ENCODE measurements at regions not wholly inside any gene's neighbourhood (a gene's known extent, or its start where the extent isn't known, plus 50 kb on each side); places are given as distances from the start of the nearest gene placed in this dataset.

DNA sequence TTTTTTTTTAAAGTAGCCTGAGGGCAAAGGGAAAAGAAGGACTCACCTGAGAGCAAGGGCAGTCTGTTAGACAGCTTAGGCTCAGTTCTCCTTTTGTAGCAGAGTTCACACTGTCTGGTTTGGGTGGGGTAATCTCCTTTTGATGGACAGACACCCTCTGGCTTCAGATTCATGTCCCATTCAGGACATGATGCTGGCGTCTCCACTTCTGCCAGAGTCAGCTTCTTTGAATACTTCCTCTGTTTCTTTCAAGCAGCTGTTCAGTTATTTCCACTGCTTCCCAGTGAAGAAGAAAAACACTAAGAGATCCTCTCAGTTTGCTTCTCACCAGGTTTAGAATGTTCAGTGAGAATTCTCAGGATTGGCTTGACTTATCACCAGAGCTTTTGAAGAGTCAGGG, 79.0 kb upstream of the HSD17B12 start:
- DNase-seq (ENCODE audit: low spot score, unreplicated experiment): no peak
- Mint-ChIP-seq H3K27me3 (peaks cover 47% of the 10 kb centered on the region), H3K27ac (no peak overlapping the region), H3K4me3 (ENCODE audit: low read depth) (no peak overlapping the region), H3K36me3 (ENCODE audit: insufficient read depth) (no peaks in the 10 kb centered on the region), H3K9me3 (ENCODE audit: low read depth) (no peaks in the 10 kb centered on the region), H3K4me1 (ENCODE audit: low read depth) (no peaks in the 10 kb centered on the region)
- TF ChIP-seq, protein P1, sequence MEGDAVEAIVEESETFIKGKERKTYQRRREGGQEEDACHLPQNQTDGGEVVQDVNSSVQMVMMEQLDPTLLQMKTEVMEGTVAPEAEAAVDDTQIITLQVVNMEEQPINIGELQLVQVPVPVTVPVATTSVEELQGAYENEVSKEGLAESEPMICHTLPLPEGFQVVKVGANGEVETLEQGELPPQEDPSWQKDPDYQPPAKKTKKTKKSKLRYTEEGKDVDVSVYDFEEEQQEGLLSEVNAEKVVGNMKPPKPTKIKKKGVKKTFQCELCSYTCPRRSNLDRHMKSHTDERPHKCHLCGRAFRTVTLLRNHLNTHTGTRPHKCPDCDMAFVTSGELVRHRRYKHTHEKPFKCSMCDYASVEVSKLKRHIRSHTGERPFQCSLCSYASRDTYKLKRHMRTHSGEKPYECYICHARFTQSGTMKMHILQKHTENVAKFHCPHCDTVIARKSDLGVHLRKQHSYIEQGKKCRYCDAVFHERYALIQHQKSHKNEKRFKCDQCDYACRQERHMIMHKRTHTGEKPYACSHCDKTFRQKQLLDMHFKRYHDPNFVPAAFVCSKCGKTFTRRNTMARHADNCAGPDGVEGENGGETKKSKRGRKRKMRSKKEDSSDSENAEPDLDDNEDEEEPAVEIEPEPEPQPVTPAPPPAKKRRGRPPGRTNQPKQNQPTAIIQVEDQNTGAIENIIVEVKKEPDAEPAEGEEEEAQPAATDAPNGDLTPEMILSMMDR (IDR thresholded peaks at IDR 0.05; ENCODE audit: unreplicated experiment): no peak

DNA sequence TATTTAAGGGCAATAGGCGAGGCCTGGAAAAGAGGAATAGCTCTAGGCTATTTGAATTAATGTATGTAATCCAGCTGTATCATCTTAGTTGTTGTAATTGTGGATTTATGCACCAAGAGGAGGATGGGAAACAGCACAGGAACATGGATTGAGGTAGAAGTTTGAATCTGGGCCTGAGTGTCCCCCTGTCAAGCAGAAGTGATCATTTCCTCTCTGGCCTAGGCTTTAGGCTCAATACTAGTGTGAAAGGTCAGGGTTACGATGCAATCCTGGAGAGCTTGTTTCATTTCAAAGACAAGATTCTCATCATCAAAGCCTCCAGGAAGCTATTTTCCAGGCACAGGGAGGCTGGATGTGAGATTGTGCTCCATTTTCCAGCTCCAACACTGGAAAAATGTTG, 77.9 kb upstream of the HSD17B12 start:
- H3K27me3 Mint-ChIP-seq: peaks cover 40% of the 10 kb centered on the region
- H3K4me3 Mint-ChIP-seq (ENCODE audit: low read depth): no peak overlapping the region
- no peak overlapping the region for H3K27ac Mint-ChIP-seq
- no peak for DNase-seq (ENCODE audit: low spot score, unreplicated experiment)
- no peaks in the 10 kb centered on the region for H3K9me3 Mint-ChIP-seq (ENCODE audit: low read depth)
- no peaks in the 10 kb centered on the region for H3K4me1 Mint-ChIP-seq (ENCODE audit: low read depth)
- TF ChIP-seq, protein P1 (IDR thresholded peaks at IDR 0.05; ENCODE audit: unreplicated experiment): no peak
- no peaks in the 10 kb centered on the region for H3K36me3 Mint-ChIP-seq (ENCODE audit: insufficient read depth)

DNA sequence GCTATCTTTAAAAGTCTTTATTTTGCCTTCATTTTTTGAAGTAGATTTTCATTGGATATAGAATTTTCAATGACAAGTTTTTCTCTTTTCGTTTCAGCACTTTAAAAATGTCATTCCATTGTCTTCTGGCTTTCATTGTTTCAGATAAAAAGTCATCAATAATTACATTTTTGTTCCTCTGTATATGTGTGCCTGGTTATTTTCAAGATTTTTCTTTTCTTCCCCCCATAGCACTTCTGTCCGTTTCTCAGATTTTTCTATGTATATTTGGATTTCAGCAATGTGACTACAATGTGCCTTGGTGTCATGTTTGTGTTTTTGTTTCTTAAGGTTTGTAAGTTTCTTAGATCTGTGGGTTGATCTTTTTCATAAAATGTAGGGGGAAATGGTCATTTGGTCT, 66.3 kb upstream of the HSD17B12 start:
- TF ChIP-seq, protein P1 (IDR thresholded peaks at IDR 0.05; ENCODE audit: unreplicated experiment): no peak
- H3K36me3 Mint-ChIP-seq (ENCODE audit: insufficient read depth): no peaks in the 10 kb centered on the region
- H3K27ac Mint-ChIP-seq: no peak overlapping the region
- peaks cover 16% of the 10 kb centered on the region for H3K9me3 Mint-ChIP-seq (ENCODE audit: low read depth)
- H3K27me3 Mint-ChIP-seq: peaks cover 35% of the 10 kb centered on the region
- no peaks in the 10 kb centered on the region for H3K4me1 Mint-ChIP-seq (ENCODE audit: low read depth)
- no peak for DNase-seq (ENCODE audit: low spot score, unreplicated experiment)
- no peak overlapping the region for H3K4me3 Mint-ChIP-seq (ENCODE audit: low read depth)

DNA sequence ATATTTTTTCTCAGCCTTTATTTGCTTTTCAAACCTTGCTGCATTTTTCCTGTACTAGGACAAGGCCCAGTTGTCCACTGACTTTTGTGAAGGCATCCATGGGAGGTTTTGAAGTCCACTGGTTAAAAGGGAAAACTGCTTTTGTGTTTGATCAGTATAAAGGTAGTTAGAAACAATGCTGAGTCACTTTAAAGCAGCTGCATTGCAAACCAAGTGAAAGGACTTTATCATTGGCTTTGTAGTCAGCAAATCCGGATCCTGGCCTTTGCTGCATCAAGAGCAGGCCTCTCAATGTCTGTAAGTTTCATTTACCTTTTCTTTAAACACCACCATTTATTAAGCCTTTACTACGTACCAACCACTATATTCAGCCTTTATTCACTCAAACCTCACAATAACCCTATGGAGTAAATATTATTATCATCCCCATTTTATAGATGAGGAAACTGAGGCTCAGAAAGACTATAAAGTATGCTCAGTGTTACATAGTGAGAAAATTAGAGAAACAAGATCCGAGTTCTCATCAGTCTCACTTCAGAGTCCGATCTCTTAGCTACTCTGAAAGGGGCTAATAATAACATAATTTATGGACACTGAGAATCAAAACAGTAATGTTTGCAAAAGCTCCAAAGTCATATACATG, 60.6 kb upstream of the HSD17B12 start:
- Mint-ChIP-seq H3K36me3 (ENCODE audit: insufficient read depth) (no peaks in the 10 kb centered on the region), H3K27me3 (peaks cover 15% of the 10 kb centered on the region), H3K4me3 (ENCODE audit: low read depth) (no peak overlapping the region), H3K4me1 (ENCODE audit: low read depth) (no peaks in the 10 kb centered on the region), H3K27ac (no peak overlapping the region), H3K9me3 (ENCODE audit: low read depth) (peaks cover 7% of the 10 kb centered on the region)
- no peak for DNase-seq (ENCODE audit: low spot score, unreplicated experiment)
- TF ChIP-seq, protein P1 (IDR thresholded peaks at IDR 0.05; ENCODE audit: unreplicated experiment): no peak

DNA sequence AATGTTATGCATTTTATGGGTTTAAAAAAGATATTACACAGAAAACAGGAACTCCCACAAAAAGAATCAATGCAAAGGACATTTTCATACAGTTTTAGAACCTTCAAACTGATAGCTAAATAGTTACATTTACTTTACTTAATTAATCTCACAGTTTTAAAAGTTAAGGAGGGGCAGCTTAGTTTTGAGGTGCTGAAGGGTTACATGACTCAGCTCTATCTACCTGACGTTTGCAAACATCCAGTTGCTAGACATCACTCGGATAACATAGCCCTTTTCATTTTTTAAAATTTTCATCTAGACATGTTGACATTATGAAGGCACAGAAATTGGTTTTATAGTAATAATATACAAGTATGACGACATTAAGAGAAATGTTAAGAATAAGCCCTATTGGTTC, 53.7 kb upstream of the HSD17B12 start:
- H3K4me1 Mint-ChIP-seq (ENCODE audit: low read depth): no peaks in the 10 kb centered on the region
- H3K9me3 Mint-ChIP-seq (ENCODE audit: low read depth): no peaks in the 10 kb centered on the region
- H3K27ac Mint-ChIP-seq: no peak overlapping the region
- TF ChIP-seq, protein P1 (IDR thresholded peaks at IDR 0.05; ENCODE audit: unreplicated experiment): no peak
- DNase-seq (ENCODE audit: low spot score, unreplicated experiment): no peak
- no peaks in the 10 kb centered on the region for H3K36me3 Mint-ChIP-seq (ENCODE audit: insufficient read depth)
- H3K27me3 Mint-ChIP-seq: peaks cover 30% of the 10 kb centered on the region
- no peak overlapping the region for H3K4me3 Mint-ChIP-seq (ENCODE audit: low read depth)

Small RNA genes lying in the stretch of these regions (microRNA-seq; reads per million reads assigned to microRNA genes)
- gene MIR129-2 (ENCODE audit: borderline number of aligned reads, unreplicated experiment) (5.4 reads per million), gene MIR670 (ENCODE audit: borderline number of aligned reads, unreplicated experiment) (3.0 reads per million)
